PFSK-1 (cell line): ENCODE measurements at regions not wholly inside any gene's neighbourhood (a gene's known extent, or its start where the extent isn't known, plus 50 kb on each side); places are given as distances from the start of the nearest gene placed in this dataset.

ENCODE experiments used
- FOXP2 ChIP-seq: optimal IDR thresholded peaks from 2 replicates; pipeline ENCODE3; 2011; ENCODE audit warnings: borderline replicate concordance, control low read depth, inconsistent platforms; ENCODE audit not compliant: insufficient read depth; ENCODE audit errors: extremely low read length, extremely low read depth
- POLR2AphosphoS5 ChIP-seq: IDR thresholded peaks from 2 replicates; pipeline ENCODE4 v1.6.1; 2012; ENCODE audit warnings: low read depth, mild to moderate bottlenecking, control low read depth, low read length, moderate library complexity
- SIN3A ChIP-seq: IDR thresholded peaks from 2 replicates; pipeline ENCODE4 v1.6.1; 2012; ENCODE audit warnings: mild to moderate bottlenecking, low read length, moderate library complexity, borderline replicate concordance; ENCODE audit not compliant: insufficient read depth
- TAF1 ChIP-seq: IDR thresholded peaks from 2 replicates; pipeline ENCODE4 v1.6.1; 2012; ENCODE audit warnings: low read length, control low read depth, borderline replicate concordance; ENCODE audit not compliant: insufficient read depth
- TF ChIP-seq, protein P1 (sequence below), 2 experiments: IDR thresholded peaks; 2 replicates each; pipeline versions ENCODE4 v1.6.1 to v1.8.0; 2011 to 2012; ENCODE audit warnings: low read depth in 2 of 2, low read length in 2 of 2, control low read depth in 1 of 2, inconsistent platforms in 1 of 2, mild to moderate bottlenecking in 1 of 2, moderate library complexity in 1 of 2; ENCODE audit not compliant: insufficient read depth in 1 of 2

DNA sequence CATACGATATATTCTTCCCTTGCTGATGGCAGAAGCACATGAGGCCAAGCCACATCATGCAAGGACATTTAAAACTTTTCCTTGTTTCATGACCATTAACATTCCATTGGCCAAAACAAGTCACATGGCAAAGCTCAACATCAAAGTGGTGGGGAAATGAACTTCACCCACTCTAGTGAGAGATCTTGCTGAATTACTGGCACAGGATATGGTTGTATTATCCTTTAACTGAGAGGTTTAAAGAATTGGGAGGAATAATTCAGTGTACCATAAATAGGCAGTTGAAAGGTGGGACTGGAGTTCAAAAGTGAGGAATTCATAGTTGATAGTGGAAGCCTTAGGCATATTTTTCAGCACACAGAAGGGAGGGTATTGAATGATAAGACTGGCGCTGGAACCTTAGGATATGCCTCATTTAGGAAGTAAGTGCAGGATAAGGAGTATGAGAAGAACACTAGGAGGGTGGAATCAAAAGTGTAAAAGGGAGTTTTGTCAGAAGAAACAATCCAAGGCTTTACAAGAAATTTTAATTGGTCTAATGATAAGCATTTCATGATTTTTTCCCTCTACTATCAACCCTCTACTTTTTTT is 398.8 kb downstream of the C12orf75 start:
- TF ChIP-seq POLR2AphosphoS5 (no peak), FOXP2 (no peak), TAF1 (no peak), SIN3A (no peak)
- TF ChIP-seq, protein P1, sequence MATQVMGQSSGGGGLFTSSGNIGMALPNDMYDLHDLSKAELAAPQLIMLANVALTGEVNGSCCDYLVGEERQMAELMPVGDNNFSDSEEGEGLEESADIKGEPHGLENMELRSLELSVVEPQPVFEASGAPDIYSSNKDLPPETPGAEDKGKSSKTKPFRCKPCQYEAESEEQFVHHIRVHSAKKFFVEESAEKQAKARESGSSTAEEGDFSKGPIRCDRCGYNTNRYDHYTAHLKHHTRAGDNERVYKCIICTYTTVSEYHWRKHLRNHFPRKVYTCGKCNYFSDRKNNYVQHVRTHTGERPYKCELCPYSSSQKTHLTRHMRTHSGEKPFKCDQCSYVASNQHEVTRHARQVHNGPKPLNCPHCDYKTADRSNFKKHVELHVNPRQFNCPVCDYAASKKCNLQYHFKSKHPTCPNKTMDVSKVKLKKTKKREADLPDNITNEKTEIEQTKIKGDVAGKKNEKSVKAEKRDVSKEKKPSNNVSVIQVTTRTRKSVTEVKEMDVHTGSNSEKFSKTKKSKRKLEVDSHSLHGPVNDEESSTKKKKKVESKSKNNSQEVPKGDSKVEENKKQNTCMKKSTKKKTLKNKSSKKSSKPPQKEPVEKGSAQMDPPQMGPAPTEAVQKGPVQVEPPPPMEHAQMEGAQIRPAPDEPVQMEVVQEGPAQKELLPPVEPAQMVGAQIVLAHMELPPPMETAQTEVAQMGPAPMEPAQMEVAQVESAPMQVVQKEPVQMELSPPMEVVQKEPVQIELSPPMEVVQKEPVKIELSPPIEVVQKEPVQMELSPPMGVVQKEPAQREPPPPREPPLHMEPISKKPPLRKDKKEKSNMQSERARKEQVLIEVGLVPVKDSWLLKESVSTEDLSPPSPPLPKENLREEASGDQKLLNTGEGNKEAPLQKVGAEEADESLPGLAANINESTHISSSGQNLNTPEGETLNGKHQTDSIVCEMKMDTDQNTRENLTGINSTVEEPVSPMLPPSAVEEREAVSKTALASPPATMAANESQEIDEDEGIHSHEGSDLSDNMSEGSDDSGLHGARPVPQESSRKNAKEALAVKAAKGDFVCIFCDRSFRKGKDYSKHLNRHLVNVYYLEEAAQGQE (IDR thresholded peaks at IDR 0.05; ENCODE audit: insufficient read depth in 1 of 2, low read depth in 2 of 2, low read length in 2 of 2): no peak
